DND-41 (cell line): ENCODE measurements at regions not wholly inside any gene's neighbourhood (a gene's known extent, or its start where the extent isn't known, plus 50 kb on each side); places are given as distances from the start of the nearest gene placed in this dataset.

Experiments used
- EZH2 ChIP-seq: IDR thresholded peaks from 3 replicates; pipeline ENCODE4 v1.6.1; 2012; ENCODE audit warnings: borderline replicate concordance, low read depth, mild to moderate bottlenecking, moderate library complexity, low read length, inconsistent platforms; ENCODE audit not compliant: severe bottlenecking
- TF ChIP-seq, protein P1 (sequence below): IDR thresholded peaks from 2 replicates; pipeline ENCODE4 v1.5.1; 2012; ENCODE audit warnings: borderline replicate concordance, low read length, moderate library complexity, mild to moderate bottlenecking; ENCODE audit not compliant: poor library complexity, severe bottlenecking; ENCODE audit errors: extremely low read depth

DNA sequence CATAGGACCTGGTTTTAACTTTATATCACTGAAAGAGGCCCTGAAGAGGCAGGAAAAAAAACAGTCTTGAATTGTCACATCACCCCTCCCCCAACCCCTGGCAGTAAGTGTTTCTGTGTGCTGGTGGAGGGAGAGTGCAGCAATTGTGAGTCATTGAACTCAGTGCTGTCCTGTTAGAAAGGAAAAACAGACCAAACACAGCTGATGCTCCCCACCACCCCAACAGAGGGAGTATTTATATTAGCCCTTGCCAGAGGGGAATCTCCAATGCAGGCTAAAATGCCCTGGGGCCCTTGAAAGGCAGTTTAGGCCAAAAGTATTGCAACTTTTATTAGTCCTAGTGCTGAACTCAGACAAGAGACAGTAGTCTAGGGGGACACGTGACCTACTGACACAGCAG lies 197.8 kb upstream of the AGTR2 start:
- TF ChIP-seq, protein P1, sequence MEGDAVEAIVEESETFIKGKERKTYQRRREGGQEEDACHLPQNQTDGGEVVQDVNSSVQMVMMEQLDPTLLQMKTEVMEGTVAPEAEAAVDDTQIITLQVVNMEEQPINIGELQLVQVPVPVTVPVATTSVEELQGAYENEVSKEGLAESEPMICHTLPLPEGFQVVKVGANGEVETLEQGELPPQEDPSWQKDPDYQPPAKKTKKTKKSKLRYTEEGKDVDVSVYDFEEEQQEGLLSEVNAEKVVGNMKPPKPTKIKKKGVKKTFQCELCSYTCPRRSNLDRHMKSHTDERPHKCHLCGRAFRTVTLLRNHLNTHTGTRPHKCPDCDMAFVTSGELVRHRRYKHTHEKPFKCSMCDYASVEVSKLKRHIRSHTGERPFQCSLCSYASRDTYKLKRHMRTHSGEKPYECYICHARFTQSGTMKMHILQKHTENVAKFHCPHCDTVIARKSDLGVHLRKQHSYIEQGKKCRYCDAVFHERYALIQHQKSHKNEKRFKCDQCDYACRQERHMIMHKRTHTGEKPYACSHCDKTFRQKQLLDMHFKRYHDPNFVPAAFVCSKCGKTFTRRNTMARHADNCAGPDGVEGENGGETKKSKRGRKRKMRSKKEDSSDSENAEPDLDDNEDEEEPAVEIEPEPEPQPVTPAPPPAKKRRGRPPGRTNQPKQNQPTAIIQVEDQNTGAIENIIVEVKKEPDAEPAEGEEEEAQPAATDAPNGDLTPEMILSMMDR = no peak
- TF ChIP-seq EZH2 = no peak
